ENCODE measurements at regions not wholly inside any gene's neighbourhood (a gene's known extent, or its start where the extent isn't known, plus 50 kb on each side); places are given as distances from the start of the nearest gene placed in this dataset.
"Not testable (repeated sequence)": the region's sequence is repeated elsewhere in the genome, so short reads cannot be mapped to it uniquely, and the experiment has no call there.

DNA sequence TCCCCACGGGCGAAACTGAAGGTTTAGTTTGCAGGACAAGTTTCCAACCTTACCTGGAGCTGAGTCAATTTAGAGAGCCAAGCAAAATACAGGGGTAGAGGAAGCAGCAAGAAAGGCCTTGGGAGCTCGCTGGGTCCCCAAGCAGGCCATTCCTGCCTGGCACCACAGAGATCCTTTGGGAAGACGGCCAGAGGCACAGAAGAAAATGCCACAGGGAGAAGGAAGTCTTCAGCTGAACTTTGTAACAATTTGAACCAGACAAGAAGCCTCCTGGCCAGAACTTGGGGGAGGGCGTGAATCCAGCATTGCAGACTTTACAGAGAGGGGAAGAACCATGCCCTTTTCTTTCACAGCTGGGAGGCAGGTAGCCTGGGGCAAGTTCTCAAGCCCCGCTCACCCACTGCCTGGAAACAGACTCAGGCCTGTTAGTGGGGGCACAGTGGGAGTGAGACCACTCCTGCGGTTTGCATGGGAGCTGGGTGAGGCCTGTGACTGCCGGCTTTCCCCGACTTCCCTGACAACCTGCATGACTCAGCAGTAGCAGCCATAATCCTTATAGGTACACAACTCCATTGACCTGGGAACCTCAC lies 259.4 kb downstream of the SETD4 start:
- not testable (repeated sequence) for DNase-seq (ENCODE audit: low read depth)

DNA sequence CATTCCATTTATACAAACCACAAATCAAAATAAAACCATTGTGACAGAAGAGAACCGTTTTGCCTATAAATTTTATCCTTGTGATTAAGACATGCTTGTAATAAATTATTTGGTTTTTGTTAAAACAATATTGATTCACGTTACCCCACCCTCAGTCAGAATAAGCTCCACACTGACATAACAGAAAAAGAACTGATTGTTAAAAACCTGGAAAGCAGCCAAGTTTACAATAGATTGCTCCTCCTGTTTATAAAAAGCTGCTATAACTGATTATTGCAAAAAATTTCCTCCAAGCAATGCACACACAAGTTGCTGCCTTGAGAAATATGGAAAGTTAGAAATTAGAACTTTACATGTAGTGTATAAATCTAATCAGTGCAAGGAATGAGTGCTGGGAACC lies 263.5 kb downstream of the SETD4 start:
- no peak for DNase-seq (ENCODE audit: low read depth)

DNA sequence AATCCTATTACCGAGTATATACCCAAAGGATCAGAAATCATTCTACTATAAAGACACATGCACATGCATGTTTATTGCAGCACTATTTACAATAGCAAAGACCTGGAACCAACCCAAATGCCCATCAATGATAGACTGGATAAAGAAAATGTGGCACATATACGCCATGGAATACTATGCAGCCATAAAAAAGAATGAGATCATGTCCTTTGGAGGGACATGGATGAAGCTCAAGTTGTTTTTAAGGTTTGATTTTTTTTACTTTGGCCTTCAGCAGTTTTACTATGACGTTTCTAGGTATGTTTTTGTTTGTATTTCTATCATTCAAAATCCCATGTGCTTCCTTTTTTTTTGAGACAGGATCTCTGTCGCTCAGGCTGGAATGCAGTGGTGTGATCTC lies 265.8 kb downstream of the SETD4 start:
- not testable (repeated sequence) for DNase-seq (ENCODE audit: low read depth)

DNA sequence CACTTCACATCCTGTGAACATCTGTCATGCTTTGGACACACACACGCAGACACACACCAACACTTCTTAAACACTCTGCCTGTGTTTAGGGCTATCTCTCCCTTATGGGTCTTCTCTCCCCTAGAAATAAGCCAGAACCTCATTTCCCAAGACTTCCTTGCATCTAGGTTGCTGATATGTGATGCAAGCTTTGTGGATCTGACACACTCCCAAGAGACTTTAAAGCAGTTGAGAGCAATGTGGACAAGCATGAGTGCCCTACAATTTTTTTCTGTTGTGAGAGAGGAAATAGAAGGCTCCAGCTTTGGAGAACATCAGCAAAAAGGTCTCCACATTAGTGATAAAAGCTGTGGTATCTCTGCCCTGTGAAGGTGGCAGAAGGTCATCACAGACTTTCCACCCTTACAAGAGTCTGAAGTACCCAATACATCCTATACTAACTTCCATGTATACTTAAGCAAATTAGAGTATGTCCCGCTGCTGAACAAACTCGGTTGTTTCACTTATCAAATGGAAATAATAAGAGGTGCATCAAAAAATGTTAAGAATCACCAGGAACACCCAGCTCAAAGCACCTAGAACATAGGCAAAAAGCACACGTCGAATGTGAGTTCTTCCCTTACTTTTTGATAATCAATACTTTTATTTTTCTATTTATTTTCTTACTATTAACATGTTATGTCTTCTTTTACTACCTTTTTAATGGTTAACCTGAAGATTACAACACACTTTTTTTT lies 267.6 kb downstream of the SETD4 start:
- DNase-seq (ENCODE audit: low read depth) = no peak

DNA sequence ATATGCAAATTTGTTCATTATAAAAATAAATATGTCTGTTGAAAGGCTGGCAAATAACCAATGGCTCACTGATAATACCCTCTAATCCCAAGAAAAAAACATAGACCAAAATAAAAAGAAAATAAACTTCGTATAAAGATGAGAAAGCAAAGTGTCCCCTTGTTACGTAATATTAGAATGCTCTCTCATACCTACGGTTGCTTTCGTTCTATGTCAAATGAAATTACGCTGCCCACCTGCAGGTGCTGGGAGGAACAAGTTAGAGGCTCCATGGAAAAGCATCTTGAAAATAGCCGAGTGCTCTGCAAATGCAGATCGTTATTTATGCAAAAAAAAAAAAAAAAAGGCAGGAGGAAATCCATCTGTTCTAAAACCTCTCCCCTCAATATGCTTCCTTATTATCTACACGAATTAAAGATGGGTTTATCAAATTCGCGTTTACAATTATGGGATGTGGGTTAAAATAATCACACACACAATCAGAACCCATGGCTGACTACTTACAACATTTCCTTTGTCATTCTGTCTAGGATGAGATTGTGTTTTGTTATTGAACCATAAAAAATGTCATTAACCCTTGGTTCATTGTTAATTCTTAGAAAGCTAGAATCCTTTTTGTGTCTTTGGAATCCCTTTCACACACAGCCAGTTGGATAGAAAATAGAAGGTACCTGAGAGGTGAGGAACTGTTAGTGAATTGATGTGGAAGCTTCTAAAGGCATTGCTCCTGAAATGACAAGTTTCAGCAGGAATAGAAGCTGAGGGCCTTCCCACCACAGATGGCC lies 268.6 kb downstream of the SETD4 start:
- DNase-seq (ENCODE audit: low read depth) = no peak

DNA sequence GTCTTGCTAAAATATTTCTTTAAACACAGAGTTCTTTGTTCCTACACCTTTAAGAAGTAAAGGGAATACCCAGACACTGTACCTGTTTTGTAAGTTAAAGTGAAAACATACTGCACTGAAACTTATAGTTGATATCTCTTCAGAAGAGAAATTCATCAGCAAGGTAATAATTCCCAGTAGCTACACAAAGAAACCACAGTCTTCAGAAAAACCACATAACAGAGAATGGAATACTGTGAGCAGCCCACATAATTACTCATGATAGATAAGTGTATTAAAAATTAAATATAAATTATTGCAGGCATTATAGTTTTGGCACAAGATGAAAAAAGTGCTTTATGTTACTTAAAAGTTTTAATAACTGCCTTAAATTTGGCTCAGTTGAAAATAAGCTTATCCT lies 276.6 kb downstream of the SETD4 start:
- no peak for DNase-seq (ENCODE audit: low read depth)

DNA sequence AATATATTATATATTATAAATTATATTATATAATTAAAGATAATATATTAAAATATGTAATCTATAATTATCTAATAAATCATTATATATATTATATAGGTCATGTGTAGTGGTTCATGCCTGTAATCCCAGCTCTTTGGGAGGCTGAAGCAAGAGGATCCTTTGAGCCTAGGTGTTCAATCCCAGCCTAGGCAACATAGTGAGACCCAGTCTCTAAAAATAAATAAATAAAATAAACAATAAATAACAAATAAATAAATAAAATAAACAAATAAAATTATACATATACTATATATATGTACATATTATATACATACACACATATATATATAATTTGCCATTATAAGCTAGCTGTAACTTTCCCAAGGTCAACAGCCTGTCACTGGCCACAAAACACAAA lies 277.7 kb downstream of the SETD4 start:
- DNase-seq (ENCODE audit: low read depth) = no peak

DNA sequence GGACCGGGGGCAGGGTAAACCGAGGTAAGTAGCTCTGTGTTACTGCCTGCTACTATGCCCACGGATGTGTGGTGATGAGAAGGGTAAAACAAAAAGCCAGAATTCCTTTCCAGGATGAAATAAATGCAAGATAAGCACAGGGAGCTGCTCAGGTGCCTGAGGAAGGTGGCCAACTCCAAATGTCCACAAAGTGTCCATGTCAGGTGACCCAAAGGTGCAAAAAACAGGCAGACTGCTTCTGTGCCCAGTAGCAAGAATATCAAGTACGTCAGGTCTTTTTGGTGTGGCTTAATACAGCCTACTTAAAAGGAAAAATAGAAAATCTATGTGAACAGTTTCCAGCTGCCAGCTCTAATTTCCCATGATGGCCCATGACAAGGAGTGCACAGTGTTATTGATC lies 279.3 kb downstream of the SETD4 start:
- no peak for DNase-seq (ENCODE audit: low read depth)

DNA sequence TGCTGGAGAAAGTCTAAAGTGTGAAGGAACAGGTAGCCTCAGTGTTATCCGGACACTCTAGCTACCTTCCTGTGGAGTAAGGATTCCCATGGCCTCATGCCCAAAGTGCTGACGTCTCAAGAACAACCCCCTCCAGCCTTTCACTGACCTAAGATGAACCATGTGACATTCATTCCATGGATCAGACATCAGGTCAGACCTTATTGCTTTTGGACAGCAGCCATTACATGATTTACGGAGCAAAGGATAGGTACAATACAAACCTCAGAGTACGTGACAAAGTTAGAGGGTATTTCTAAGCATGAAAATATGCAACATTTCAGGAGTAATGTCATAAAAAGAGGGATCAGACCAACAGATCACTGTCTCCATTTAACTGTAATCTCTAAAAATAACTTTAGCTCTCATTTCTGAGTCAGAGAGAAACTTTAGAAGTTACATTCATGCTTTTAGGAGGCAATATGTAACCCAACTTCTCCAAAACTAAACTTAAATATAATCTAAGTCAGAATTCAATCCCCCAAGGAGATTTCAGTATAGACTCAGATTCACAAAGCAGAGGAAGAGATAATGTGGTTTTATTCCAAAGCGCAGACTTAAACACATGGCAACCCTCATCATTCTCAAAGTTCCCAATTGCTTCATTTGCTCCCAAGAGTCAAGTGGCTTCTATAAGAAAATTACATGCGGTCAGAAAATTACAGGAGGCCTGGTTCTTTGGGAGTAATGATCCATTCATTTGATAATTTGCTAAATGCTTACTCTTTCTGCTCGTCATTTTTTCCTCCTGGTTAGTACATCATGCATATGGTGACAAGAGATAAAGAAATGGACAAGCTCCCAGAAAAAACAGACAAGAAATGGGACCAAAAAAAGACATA lies 280.4 kb downstream of the SETD4 start:
- no peak for DNase-seq (ENCODE audit: low read depth)

DNA sequence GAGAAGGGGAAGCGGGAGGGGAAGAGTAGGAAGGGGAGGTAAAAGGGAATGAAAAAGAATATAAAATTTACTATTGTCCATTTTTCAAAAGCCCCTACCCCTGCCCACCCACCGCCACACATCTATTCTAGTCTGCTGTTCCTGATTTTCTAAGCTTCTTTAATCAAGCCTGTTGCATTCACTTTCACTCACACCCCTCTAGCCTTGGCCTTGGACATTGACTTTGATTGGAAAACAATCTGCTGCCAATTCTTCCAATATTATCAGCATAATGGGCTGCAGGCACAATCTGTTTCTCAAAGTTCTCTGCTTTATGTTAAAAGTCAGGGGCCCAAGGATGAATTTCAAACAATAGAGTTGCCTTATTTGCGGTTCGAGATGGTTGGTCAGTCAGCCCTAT lies 281.2 kb downstream of the SETD4 start:
- DNase-seq (ENCODE audit: low read depth) = no peak

DNA sequence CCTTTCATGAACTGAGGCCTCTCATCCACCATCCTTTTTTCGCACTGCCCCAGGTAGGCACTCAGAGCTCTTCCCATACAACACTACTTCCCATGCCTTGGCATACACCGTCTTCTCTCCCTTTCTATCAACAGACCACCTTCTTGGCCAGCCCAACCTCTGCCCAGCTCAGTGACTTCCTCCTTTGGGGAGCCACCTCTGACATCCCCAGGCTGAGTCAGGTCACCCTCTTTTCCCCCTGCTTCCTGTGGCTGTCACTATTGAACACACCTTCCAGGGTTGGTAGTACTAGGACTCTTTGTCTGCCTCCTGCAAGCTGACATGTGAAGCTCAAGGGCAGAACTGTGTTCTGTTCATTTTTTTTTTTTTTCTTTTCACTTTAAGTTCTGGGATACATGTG lies 283.2 kb downstream of the SETD4 start:
- no peak for DNase-seq (ENCODE audit: low read depth)

DNA sequence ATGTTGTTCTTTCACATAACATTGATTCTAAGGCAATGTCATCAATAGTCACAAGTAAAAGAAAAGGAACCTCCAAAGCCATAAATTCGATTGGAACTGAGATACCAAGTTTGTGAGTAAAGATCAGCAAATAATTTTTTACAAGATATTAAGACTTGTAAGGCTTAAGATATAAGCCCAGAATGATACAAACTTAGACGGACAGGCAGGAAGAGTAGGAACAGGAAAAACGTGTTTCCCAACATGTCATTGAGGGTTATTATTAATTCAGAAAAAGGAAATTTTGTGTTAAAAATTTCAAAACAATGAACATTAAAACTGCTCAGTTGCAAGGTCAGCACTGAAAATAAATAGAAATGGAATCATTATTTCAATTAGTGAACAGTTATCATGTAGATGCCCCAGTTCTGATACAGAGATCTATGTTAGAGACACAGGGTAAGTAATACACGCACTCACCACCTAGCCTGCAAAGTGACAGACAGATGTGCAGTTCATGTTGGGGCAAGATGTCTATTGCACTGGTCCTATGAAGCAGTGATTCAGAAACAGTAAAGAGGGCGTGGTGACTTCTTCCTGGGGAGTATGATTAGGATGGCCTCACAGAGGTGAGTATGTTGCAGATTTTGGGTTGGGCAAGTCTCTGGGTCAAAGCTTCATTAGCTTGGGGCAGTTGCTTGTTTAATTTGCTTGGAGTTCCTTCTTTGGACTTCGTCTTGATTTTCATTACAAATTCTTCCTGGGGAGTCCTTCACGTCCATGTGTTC lies 284.4 kb downstream of the SETD4 start:
- no peak for DNase-seq (ENCODE audit: low read depth)

DNA sequence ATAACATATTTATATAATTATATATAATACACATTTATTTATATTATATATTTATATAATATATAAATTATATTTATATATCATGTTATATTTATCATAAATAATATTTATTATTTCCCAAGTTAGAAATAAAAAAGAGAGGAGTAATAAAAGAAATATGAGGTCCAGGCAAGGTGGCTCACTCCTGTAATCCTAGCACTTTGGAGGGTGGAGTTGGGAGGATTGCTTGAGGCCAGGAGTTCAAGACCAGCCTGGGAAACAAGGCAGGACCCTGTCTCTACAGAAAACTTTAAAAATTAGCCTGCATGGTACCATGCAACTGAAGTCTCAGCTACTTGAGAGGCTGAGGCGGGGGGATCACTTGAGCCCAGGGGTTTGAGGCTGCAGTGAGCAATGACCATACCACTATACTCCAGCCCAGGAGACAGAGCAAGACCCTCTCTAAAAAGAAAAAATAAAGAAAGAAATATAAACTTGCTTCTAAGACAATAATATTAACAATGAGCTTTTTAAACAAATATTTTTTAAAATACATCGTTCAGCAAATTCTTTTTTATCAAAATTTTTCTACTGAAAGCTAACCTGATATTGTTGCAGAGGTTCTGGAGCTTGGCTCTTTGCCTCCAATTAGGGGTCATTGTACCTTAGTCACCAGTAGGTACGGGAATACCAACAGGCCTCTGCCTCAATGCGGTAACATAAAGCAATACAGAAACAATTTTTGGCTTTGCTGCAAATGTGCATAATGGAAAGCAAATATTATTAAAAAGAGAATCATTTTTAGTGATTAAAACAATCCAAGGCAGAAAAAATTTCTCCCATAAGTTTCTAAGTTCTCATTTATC lies 290.0 kb downstream of the SETD4 start:
- no peak for DNase-seq (ENCODE audit: low read depth)

DNA sequence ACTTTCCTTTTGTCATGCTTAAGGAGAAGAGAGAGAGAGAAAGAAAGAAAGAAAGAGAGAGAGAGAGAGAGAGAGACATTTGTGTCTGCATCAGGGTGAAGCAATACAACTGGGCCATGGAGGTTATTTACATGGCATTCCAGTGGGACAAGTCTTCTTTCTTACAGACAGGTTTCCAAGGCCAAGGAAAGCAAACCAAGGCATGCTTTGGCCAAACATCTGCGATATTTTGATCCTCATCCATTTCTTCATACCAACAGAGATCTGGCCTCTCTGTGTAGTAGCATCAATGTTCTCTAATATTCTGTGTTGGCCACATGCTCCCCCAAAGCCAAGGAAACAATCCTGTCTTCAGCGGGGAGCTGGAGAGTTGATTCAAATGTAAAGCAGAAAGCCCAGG lies 292.1 kb downstream of the SETD4 start:
- no peak for DNase-seq (ENCODE audit: low read depth)

DNA sequence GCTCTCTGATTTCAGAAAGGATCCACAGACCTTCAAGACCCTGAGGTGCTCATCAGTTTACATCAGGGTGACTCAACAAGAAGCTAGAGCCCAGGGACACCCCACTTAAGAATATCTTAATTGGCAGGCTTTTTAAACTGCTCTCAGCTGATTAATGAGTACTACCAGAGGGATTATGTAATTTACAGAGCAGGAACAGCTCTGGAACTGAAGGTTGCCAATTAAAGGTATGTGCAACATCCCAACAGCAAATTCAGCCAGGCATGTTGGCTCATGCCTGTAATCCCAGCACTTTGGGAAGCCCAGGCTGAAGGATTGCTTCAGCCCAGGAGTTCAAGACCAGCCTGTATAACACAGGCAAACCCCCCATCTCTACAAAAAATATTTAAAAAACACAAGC lies 295.7 kb downstream of the SETD4 start:
- no peak for DNase-seq (ENCODE audit: low read depth)

DNA sequence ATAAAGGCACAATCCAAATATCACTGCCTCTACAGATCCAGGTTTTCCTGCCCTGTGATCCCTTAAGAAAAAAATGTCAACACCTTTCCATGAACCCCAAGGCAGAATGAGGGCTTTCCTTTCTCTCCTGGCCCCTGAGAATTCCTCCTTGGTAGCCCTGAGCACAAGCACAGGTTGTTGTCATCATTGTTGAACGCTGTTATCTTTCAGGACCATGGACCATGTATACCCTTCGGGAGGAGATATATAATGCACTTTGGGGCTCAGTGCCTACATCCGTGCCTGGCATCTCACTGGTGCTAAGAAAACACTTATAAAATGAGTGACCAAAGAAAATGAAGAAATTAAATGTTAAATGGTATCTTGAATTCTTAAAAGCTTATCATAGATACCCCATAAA lies 296.2 kb downstream of the SETD4 start:
- no peak for DNase-seq (ENCODE audit: low read depth)

DNA sequence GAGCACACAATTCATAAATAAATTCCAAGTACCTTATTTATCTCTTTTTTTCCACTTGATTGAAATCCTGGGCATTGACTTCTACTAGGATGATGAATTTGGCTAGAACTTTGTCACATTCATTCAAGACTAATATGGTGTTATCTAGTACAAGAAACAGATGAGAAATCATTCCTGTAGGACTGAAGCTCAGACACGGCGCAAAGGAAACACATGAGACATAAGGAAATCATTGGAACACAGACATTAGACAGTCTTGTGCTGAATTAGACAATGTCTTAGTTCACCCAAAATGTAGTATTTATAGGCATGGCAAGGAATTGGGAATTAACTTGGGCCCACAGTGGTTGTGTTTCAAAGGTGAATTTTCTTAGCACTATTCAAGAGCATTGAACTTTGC lies 305.7 kb downstream of the SETD4 start:
- DNase-seq (ENCODE audit: low read depth) = no peak

DNA sequence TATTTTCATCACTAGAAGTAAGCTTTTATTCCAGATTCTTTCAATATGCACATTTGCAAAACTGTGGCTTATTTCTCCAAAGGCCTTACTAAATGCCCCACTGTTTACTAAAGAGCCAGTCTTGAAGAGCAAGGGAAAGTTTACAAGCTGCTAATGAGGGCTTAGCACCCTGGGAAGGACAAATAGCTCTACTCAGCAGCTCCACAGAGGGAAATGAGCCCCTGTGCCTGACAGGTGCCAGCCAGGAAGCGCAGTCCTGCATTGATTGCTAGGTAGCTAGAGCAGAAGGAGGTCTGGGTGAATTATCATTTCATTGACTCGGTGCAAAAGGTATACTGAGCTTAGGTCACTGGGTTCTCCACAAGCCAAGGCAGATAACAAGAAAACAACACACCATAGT lies 307.0 kb downstream of the SETD4 start:
- no peak for DNase-seq (ENCODE audit: low read depth)

DNA sequence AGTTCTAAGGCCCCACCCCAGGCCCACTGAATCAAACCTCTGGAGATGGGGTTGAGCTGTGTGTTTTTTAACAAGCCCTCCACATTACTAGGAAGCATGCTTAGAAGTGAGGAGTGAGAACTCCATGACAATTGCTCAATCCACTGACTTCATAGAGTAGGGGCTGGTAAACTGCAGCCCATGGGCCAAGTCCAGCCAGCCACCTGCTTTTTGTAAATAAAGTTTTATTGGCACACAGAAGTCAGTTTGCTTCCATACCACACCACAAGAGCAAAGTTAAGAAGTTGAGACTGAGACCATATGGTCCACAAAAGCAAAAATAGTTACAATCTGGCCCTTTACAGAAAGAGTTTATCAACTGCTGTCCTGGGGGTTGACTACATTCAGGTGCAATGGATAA lies 309.2 kb downstream of the SETD4 start:
- no peak for DNase-seq (ENCODE audit: low read depth)

DNA sequence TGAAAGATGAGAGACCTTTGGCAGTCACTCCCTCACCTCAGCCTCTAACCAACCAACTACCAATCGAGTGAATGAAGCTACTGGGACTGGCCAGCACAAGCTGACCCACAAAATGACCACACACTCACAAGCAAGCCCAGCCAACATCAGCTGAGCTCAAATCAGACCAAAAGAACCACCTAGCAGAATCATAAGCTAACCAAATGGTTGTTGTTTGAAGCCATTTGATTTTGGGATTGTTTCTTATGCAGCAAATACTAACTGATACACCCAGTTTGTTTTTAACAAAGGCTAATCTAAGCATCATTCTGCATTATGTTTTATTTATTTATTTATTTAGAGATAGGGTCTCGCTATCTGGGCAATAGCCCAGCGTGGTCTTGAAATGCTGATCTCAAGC lies 310.4 kb downstream of the SETD4 start:
- no peak for DNase-seq (ENCODE audit: low read depth)

Data from activated T-helper 1 cell treated with Interleukin-2 at 50 U/mL for 16 hours (primary cell).